HG03442 (cell line): ENCODE measurements at regions not wholly inside any gene's neighbourhood (a gene's known extent, or its start where the extent isn't known, plus 50 kb on each side); places are given as distances from the start of the nearest gene placed in this dataset.

Experiments
- ATAC-seq: cut with Tn5 transposase; IDR thresholded peaks from one replicate; pipeline ENCODE4 v1.9.1; 2021; ENCODE audit warnings: mild to moderate bottlenecking, moderate library complexity; ENCODE audit not compliant: unreplicated experiment

GRCh38 chr4:143273160-143273917 lies 63.3 kb upstream of the GAB1 start:
- no peak for ATAC-seq

DNA sequence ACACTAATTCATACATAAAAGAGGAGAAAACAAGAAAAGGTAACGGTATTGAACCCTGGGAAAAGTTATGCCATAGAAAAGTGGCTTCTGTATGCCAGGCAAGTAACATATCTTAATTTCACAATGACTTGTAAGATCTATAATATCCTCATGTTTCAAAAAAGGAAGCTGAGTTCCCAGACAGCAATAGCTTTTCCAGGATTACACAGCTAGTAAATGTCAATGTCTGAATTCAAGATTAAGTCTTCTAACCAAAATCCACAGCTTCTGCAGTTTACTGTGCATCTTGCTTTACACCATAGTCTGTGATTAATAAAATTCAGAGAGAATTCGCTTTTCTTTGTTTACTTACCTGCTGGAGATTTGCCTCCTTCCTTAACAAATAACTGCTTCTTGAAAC lies 55.8 kb upstream of the GAB1 start:
- ATAC-seq, result no peak

GRCh38 chr4:143281507-143282190 lies 55.0 kb upstream of the GAB1 start:
- peak; percentile 71 for ATAC-seq

- ATAC-seq, result no peak
Observed at GRCh38 chr4:143282211-143282707, 54.4 kb upstream of the GAB1 start.

DNA sequence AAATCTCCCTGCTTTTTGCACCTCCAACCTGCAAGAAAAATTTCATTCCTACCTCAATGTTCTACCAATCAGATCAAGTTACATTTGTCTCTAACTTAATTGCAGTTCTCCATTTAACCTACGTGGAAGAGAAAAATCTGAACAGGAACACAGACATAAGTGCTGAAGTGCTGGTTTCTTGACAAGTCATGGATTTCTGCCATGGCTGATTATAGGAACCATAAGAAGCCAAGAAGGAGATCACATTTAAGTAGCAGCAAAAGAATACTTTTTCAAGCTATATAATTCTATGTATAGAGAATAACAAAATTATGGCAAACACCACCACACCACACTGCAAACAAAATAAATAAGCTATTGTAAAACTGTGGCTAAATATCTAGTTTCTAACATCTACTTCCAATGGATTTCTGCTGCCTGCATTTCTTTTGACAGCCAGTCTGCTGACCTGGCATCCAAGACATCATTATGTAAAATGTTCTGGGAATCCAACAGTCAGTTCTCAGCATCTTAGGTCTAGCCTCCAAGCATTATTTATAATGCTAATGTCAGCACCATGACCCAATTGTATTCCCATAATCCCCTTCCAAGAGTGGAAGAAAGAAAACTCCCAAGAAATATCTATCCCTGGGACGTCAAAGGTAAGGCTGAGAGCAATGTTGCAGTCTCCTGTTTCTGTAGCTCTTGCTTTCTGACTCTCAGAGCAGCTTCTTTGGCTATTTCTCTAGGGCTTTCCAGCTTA lies 50.8 kb upstream of the GAB1 start:
- no peak for ATAC-seq

GRCh38 chr4:143286701-143287571 lies 49.7 kb upstream of the GAB1 start:
- ATAC-seq, result no peak
